Activated B cell treated with CpG ODN at 0.5 μM for 24 hours (primary cell): ENCODE measurements at regions not wholly inside any gene's neighbourhood (a gene's known extent, or its start where the extent isn't known, plus 50 kb on each side); places are given as distances from the start of the nearest gene placed in this dataset.
"Not testable (repeated sequence)": the region's sequence is repeated elsewhere in the genome, so short reads cannot be mapped to it uniquely, and the experiment has no call there.

ENCODE experiments used
- ATAC-seq: fragments of 200-7000 bp; cut with Tn5 transposase; one replicate; pipeline ENCODE4 v1.10.0; 2021; ENCODE audit warnings: low read depth, mild to moderate bottlenecking, moderate library complexity
- CTCF ChIA-PET: fragments of 350-600 bp; sonication (Branson Sonifier 250); formaldehyde crosslinking; loops from one replicate; lab custom pipeline; 2021; ENCODE audit warnings: antibody characterized with exemption; lab: Charles Lee
- POLR2A ChIA-PET: fragments of 350-600 bp; sonication (Branson Sonifier 250); formaldehyde crosslinking; loops from one replicate; lab custom pipeline; 2021; ENCODE audit warnings: antibody characterized with exemption; lab: Charles Lee
- DNase-seq: peaks from one replicate; pipeline ENCODE4 v3.0.0; 2022
- H3K27ac Mint-ChIP-seq: one replicate; pipeline ENCODE4 v1.8.0; 2020; ENCODE audit warnings: mixed read lengths
- H3K27me3 Mint-ChIP-seq: one replicate; pipeline ENCODE4 v1.8.0; 2021; ENCODE audit warnings: mixed read lengths
- H3K36me3 Mint-ChIP-seq: one replicate; pipeline ENCODE4 v1.8.0; 2021; ENCODE audit warnings: low read depth, mixed read lengths
- H3K4me1 Mint-ChIP-seq: one replicate; pipeline ENCODE4 v1.8.0; 2021; ENCODE audit warnings: mixed read lengths
- H3K4me3 Mint-ChIP-seq: one replicate; pipeline ENCODE4 v1.8.0; 2020; ENCODE audit warnings: mild to moderate bottlenecking, mixed read lengths
- H3K9me3 Mint-ChIP-seq: one replicate; pipeline ENCODE4 v1.8.0; 2020; ENCODE audit warnings: mixed read lengths
- CTCF ChIP-seq: fragments of 200-600 bp; IDR thresholded peaks from one replicate; pipeline ENCODE4 v1.8.0; 2022; ENCODE audit warnings: antibody characterized with exemption, mild to moderate bottlenecking
- intact Hi-C: fragments of 100-400 bp; cut with micrococcal nuclease; formaldehyde crosslinking; loops from one replicate; pipeline ENCODE4 v1.15.1; 2024

GRCh38 chr6:11943060-11943459, 69.1 kb upstream of the HIVEP1 start:
- DNase-seq, result no peak
- no peak for ATAC-seq
- H3K4me3 Mint-ChIP-seq, result no peak overlapping the region
- no peak overlapping the region for H3K27ac Mint-ChIP-seq
- POLR2A ChIA-PET, result no interaction called here
- H3K27me3 Mint-ChIP-seq, result no peaks in the 10 kb centered on the region
- no peaks in the 10 kb centered on the region for H3K36me3 Mint-ChIP-seq
- CTCF ChIA-PET, result no interaction called here
- intact Hi-C loops, result no loop called here
- peaks cover 4% of the 10 kb centered on the region for H3K4me1 Mint-ChIP-seq
- H3K9me3 Mint-ChIP-seq, result no peaks in the 10 kb centered on the region
- no peak for TF ChIP-seq CTCF

GRCh38 chr6:11942185-11942864, 69.8 kb upstream of the HIVEP1 start:
- peaks cover 6% of the 10 kb centered on the region for H3K4me1 Mint-ChIP-seq
- TF ChIP-seq CTCF, result no peak
- ATAC-seq, result no peak
- intact Hi-C loops, result no loop called here
- no peak overlapping the region for H3K4me3 Mint-ChIP-seq
- no peak overlapping the region for H3K27ac Mint-ChIP-seq
- no peaks in the 10 kb centered on the region for H3K36me3 Mint-ChIP-seq
- ChIA-PET CTCF (no interaction called here), POLR2A (no interaction called here)
- H3K9me3 Mint-ChIP-seq, result no peaks in the 10 kb centered on the region
- no peaks in the 10 kb centered on the region for H3K27me3 Mint-ChIP-seq
- DNase-seq, result no peak

GRCh38 chr6:11940532-11941166, 71.5 kb upstream of the HIVEP1 start:
- H3K36me3 Mint-ChIP-seq, H3K27me3 Mint-ChIP-seq, H3K9me3 Mint-ChIP-seq, H3K27ac Mint-ChIP-seq, H3K4me3 Mint-ChIP-seq, H3K4me1 Mint-ChIP-seq, ATAC-seq, POLR2A ChIA-PET, intact Hi-C loops, DNase-seq, CTCF ChIA-PET: not testable (repeated sequence)

- H3K27ac Mint-ChIP-seq, result no peak overlapping the region
- POLR2A ChIA-PET, result no interaction called here
- no peak overlapping the region for H3K4me3 Mint-ChIP-seq
- H3K27me3 Mint-ChIP-seq, result no peaks in the 10 kb centered on the region
- no peak for DNase-seq
- no peaks in the 10 kb centered on the region for H3K36me3 Mint-ChIP-seq
- CTCF ChIA-PET, result no interaction called here
- TF ChIP-seq CTCF, result no peak
- intact Hi-C loops, result no loop called here
- ATAC-seq, result no peak
- H3K9me3 Mint-ChIP-seq, result no peaks in the 10 kb centered on the region
- peaks cover 6% of the 10 kb centered on the region for H3K4me1 Mint-ChIP-seq
Measured at GRCh38 chr6:11938285-11938890, 73.7 kb upstream of the HIVEP1 start.

GRCh38 chr6:11934638-11935037, 77.5 kb upstream of the HIVEP1 start:
- intact Hi-C loops, result no loop called here
- no peaks in the 10 kb centered on the region for H3K9me3 Mint-ChIP-seq
- no peak for TF ChIP-seq CTCF
- ATAC-seq (no peak), DNase-seq (no peak)
- H3K36me3 Mint-ChIP-seq, result no peaks in the 10 kb centered on the region
- POLR2A ChIA-PET, result no interaction called here
- H3K4me1 Mint-ChIP-seq, result peaks cover 6% of the 10 kb centered on the region
- H3K4me3 Mint-ChIP-seq, result no peak overlapping the region
- H3K27me3 Mint-ChIP-seq, result no peaks in the 10 kb centered on the region
- CTCF ChIA-PET, result no interaction called here
- no peak overlapping the region for H3K27ac Mint-ChIP-seq

GRCh38 chr6:11932892-11933291, 79.2 kb upstream of the HIVEP1 start:
- intact Hi-C loops, ATAC-seq, H3K4me1 Mint-ChIP-seq, POLR2A ChIA-PET, H3K4me3 Mint-ChIP-seq, H3K27ac Mint-ChIP-seq, H3K27me3 Mint-ChIP-seq, CTCF ChIA-PET, DNase-seq, H3K36me3 Mint-ChIP-seq, H3K9me3 Mint-ChIP-seq: not testable (repeated sequence)
